Breast epithelium (tissue), 4 donors: ENCODE measurements at regions not wholly inside any gene's neighbourhood (a gene's known extent, or its start where the extent isn't known, plus 50 kb on each side); places are given as distances from the start of the nearest gene placed in this dataset.

Experiments
- DNase-seq, 2 donors: peaks; one replicate each; pipeline ENCODE4 v3.0.0-alpha.2; 2019; ENCODE audit warnings: low spot score in 2 of 2
- H3K27ac ChIP-seq, 2 donors: fragments of 200-600 bp; sonication (generic) in 1 of 2; one replicate each; pipeline ENCODE4 v1.5.1; 2016 to 2019; ENCODE audit warnings: mild to moderate bottlenecking in 1 of 2
- H3K27me3 ChIP-seq, 2 donors: fragments of 200-600 bp; sonication (generic) in 1 of 2; one replicate each; pipeline versions ENCODE4 v1.5.1 to v1.6.0; 2017 to 2019; ENCODE audit warnings: control low read depth in 1 of 2, mild to moderate bottlenecking in 1 of 2
- H3K36me3 ChIP-seq: fragments of 200-600 bp; one replicate; pipeline ENCODE4 v1.5.1; 2019
- H3K4me1 ChIP-seq, 2 donors: fragments of 200-600 bp; sonication (generic); one replicate each; pipeline ENCODE4 v1.5.1; 2016 to 2019; ENCODE audit warnings: control low read depth in 1 of 2
- H3K4me3 ChIP-seq, 3 donors: fragments of 200-600 bp; sonication (generic); 1 replicate in 2 of 3; 2 replicates in 1 of 3; pipeline ENCODE4 v1.5.1; 2016 to 2019; ENCODE audit warnings: mild to moderate bottlenecking in 3 of 3, moderate library complexity in 2 of 3
- H3K9me3 ChIP-seq, 2 donors: fragments of 200-600 bp; sonication (generic) in 1 of 2; one replicate each; pipeline ENCODE4 v1.5.1; 2016 to 2019; ENCODE audit warnings: control low read depth in 1 of 2
- CTCF ChIP-seq, 3 donors: fragments of 450-650 bp; IDR thresholded peaks; one replicate each; pipeline ENCODE4 v1.5.1; 2016 to 2017; ENCODE audit warnings: antibody characterized with exemption in 3 of 3, mild to moderate bottlenecking in 3 of 3, moderate library complexity in 3 of 3
- POLR2A ChIP-seq: fragments of 450-650 bp; IDR thresholded peaks from one replicate; pipeline ENCODE4 v1.6.1; 2016; ENCODE audit warnings: antibody characterized with exemption, mild to moderate bottlenecking, moderate library complexity
- POLR2AphosphoS5 ChIP-seq, 3 donors: sonication (generic); formaldehyde crosslinking; IDR thresholded peaks; one replicate each; pipeline ENCODE4 v1.6.1; 2017; ENCODE audit warnings: antibody characterized with exemption in 3 of 3
- intact Hi-C: fragments of 100-400 bp; cut with DNase I; formaldehyde crosslinking; loops from one replicate; pipeline ENCODE4 v1.15.1; 2023; ENCODE audit warnings: low total_unique reads

- Histone ChIP-seq H3K36me3 (no peaks in the 10 kb centered on the region), H3K27me3 (no peaks in the 10 kb centered on the region), H3K4me1 (no peaks in the 10 kb centered on the region), H3K4me3 (no peak overlapping the region), H3K9me3 (no peaks in the 10 kb centered on the region), H3K27ac (peak overlapping the region in 1 of 2 donors; percentile 4)
- intact Hi-C loops: no loop called here
- no peak for TF ChIP-seq POLR2A
- TF ChIP-seq CTCF (IDR thresholded peaks at IDR 0.05): no peak
- TF ChIP-seq POLR2AphosphoS5 (IDR thresholded peaks at IDR 0.05): no peak
- DNase-seq: no peak
Observed at GRCh38 chr9:522190-522589, 307.5 kb downstream of the DOCK8 start.

GRCh38 chr9:522658-523057, 308.0 kb downstream of the DOCK8 start:
- intact Hi-C loops: no loop called here
- DNase-seq: no peak
- no peaks in the 10 kb centered on the region for H3K36me3 ChIP-seq
- no peaks in the 10 kb centered on the region for H3K27me3 ChIP-seq
- no peak overlapping the region for H3K4me3 ChIP-seq
- no peaks in the 10 kb centered on the region for H3K4me1 ChIP-seq
- TF ChIP-seq CTCF (IDR thresholded peaks at IDR 0.05) (no peak), POLR2A (no peak), POLR2AphosphoS5 (IDR thresholded peaks at IDR 0.05) (no peak)
- no peaks in the 10 kb centered on the region for H3K9me3 ChIP-seq
- peak overlapping the region in 1 of 2 donors; percentile 4 for H3K27ac ChIP-seq

GRCh38 chr9:523444-523843, 308.8 kb downstream of the DOCK8 start:
- H3K27ac ChIP-seq: no peak overlapping the region
- no peaks in the 10 kb centered on the region for H3K4me1 ChIP-seq
- intact Hi-C loops: no loop called here
- no peaks in the 10 kb centered on the region for H3K9me3 ChIP-seq
- no peak overlapping the region for H3K4me3 ChIP-seq
- no peaks in the 10 kb centered on the region for H3K36me3 ChIP-seq
- no peak for DNase-seq
- TF ChIP-seq POLR2AphosphoS5 (IDR thresholded peaks at IDR 0.05): no peak
- no peak for TF ChIP-seq CTCF (IDR thresholded peaks at IDR 0.05)
- no peak for TF ChIP-seq POLR2A
- no peaks in the 10 kb centered on the region for H3K27me3 ChIP-seq

- DNase-seq: no peak
- H3K4me1 ChIP-seq: no peaks in the 10 kb centered on the region
- peak overlapping the region in 1 of 2 donors; percentile 36 for H3K27ac ChIP-seq
- H3K4me3 ChIP-seq: no peak overlapping the region
- H3K27me3 ChIP-seq: no peaks in the 10 kb centered on the region
- H3K36me3 ChIP-seq: no peaks in the 10 kb centered on the region
- TF ChIP-seq POLR2AphosphoS5 (IDR thresholded peaks at IDR 0.05) (no peak), CTCF (IDR thresholded peaks at IDR 0.05) (no peak), POLR2A (no peak)
- intact Hi-C loops: no loop called here
- H3K9me3 ChIP-seq: no peaks in the 10 kb centered on the region
Observed at GRCh38 chr9:524008-524407, 309.3 kb downstream of the DOCK8 start.

GRCh38 chr9:526904-527591, 312.4 kb downstream of the DOCK8 start:
- H3K27ac ChIP-seq: no peak overlapping the region
- H3K4me3 ChIP-seq: no peak overlapping the region
- DNase-seq: no peak
- H3K4me1 ChIP-seq: no peaks in the 10 kb centered on the region
- no peaks in the 10 kb centered on the region for H3K27me3 ChIP-seq
- intact Hi-C loops: no loop called here
- no peaks in the 10 kb centered on the region for H3K9me3 ChIP-seq
- H3K36me3 ChIP-seq: no peaks in the 10 kb centered on the region
- TF ChIP-seq CTCF (IDR thresholded peaks at IDR 0.05) (no peak), POLR2A (no peak), POLR2AphosphoS5 (IDR thresholded peaks at IDR 0.05) (no peak)
